ENCODE measurements at regions not wholly inside any gene's neighbourhood (a gene's known extent, or its start where the extent isn't known, plus 50 kb on each side); places are given as distances from the start of the nearest gene placed in this dataset.
"Not testable (repeated sequence)": the region's sequence is repeated elsewhere in the genome, so short reads cannot be mapped to it uniquely, and the experiment has no call there.

GRCh38 chrX:758917-759316, 128.3 kb downstream of the SHOX start:
- TF ChIP-seq CTCF (IDR thresholded peaks at IDR 0.05; ENCODE audit: low read depth, low read length, missing control alignments) = no peak

GRCh38 chrX:750812-751211, 120.2 kb downstream of the SHOX start:
- in situ Hi-C loops (cut with HindIII; ENCODE audit: low sequenced_read_pairs) = no loop called here
- no peak for DNase-seq (ENCODE audit: low read depth)
- no peak for TF ChIP-seq CTCF (IDR thresholded peaks at IDR 0.05; ENCODE audit: low read depth, low read length, missing control alignments)
- no peak overlapping the region for H3K4me3 ChIP-seq (ENCODE audit: low read depth, low read length)

More at GRCh38 chrX:758917-759316, 128.3 kb downstream of the SHOX start:
- in situ Hi-C loops (cut with HindIII; ENCODE audit: low sequenced_read_pairs) = no loop called here
- H3K4me3 ChIP-seq (ENCODE audit: low read depth, low read length) = no peak overlapping the region
- DNase-seq (ENCODE audit: low read depth) = no peak

- no peak overlapping the region for H3K4me3 ChIP-seq (ENCODE audit: low read depth, low read length)
- in situ Hi-C loops (cut with HindIII; ENCODE audit: low sequenced_read_pairs) = no loop called here
- no peak for DNase-seq (ENCODE audit: low read depth)
- TF ChIP-seq CTCF (IDR thresholded peaks at IDR 0.05; ENCODE audit: low read depth, low read length, missing control alignments) = no peak
Observed at GRCh38 chrX:750263-750662, 119.7 kb downstream of the SHOX start.

GRCh38 chrX:747176-747575, 116.6 kb downstream of the SHOX start:
- no peak for DNase-seq (ENCODE audit: low read depth)
- no peak overlapping the region for H3K4me3 ChIP-seq (ENCODE audit: low read depth, low read length)
- TF ChIP-seq CTCF (IDR thresholded peaks at IDR 0.05; ENCODE audit: low read depth, low read length, missing control alignments) = no peak
- in situ Hi-C loops (cut with HindIII; ENCODE audit: low sequenced_read_pairs) = no loop called here

- no peak overlapping the region for H3K4me3 ChIP-seq (ENCODE audit: low read depth, low read length)
- in situ Hi-C loops (cut with HindIII; ENCODE audit: low sequenced_read_pairs) = no loop called here
- no peak for DNase-seq (ENCODE audit: low read depth)
- TF ChIP-seq CTCF (IDR thresholded peaks at IDR 0.05; ENCODE audit: low read depth, low read length, missing control alignments) = no peak
Observed at GRCh38 chrX:739611-740010, 109.0 kb downstream of the SHOX start.

GRCh38 chrX:737021-737420, 106.4 kb downstream of the SHOX start:
- H3K4me3 ChIP-seq (ENCODE audit: low read depth, low read length); in situ Hi-C loops (cut with HindIII; ENCODE audit: low sequenced_read_pairs); DNase-seq (ENCODE audit: low read depth): not testable (repeated sequence)

- DNase-seq (ENCODE audit: low read depth) = no peak
- in situ Hi-C loops (cut with HindIII; ENCODE audit: low sequenced_read_pairs) = no loop called here
- H3K4me3 ChIP-seq (ENCODE audit: low read depth, low read length) = no peak overlapping the region
- no peak for TF ChIP-seq CTCF (IDR thresholded peaks at IDR 0.05; ENCODE audit: low read depth, low read length, missing control alignments)
Observed at GRCh38 chrX:734362-734761, 103.8 kb downstream of the SHOX start.

Data from astrocyte of the cerebellum (primary cell).